Lung (tissue), 11 donors: ENCODE measurements at regions not wholly inside any gene's neighbourhood (a gene's known extent, or its start where the extent isn't known, plus 50 kb on each side); places are given as distances from the start of the nearest gene placed in this dataset.

Experiments used
- ATAC-seq: fragments of 200-7000 bp; cut with Tn5 transposase; one replicate; pipeline ENCODE4 v1.9.1; 2020; ENCODE audit warnings: moderate number of reproducible peaks; ENCODE audit not compliant: insufficient read depth, low FRiP score
- DNase-seq, 3 donors: peaks; one replicate each; pipeline ENCODE4 v3.0.0-alpha.2; 2013 to 2017
- H3K27ac ChIP-seq, 2 donors: one replicate each; pipeline ENCODE4 v1.5.1; 2013; ENCODE audit warnings: mild to moderate bottlenecking in 2 of 2, moderate library complexity in 2 of 2, control low read depth in 1 of 2, inconsistent platforms in 1 of 2, low read depth in 1 of 2, low read length in 1 of 2
- H3K27me3 ChIP-seq, 3 donors: one replicate each; pipeline ENCODE4 v1.5.1; 2013; ENCODE audit warnings: low read length in 2 of 3; ENCODE audit not compliant: control insufficient read depth in 3 of 3, insufficient read depth in 3 of 3
- H3K36me3 ChIP-seq, 4 donors: one replicate each; pipeline ENCODE4 v1.5.1; 2013; ENCODE audit warnings: low read length in 4 of 4, mild to moderate bottlenecking in 1 of 4, moderate library complexity in 1 of 4; ENCODE audit not compliant: control insufficient read depth in 4 of 4, insufficient read depth in 4 of 4
- H3K4me1 ChIP-seq, 5 donors: one replicate each; pipeline ENCODE4 v1.5.1; 2013; ENCODE audit warnings: low read length in 5 of 5, mild to moderate bottlenecking in 2 of 5, moderate library complexity in 1 of 5; ENCODE audit not compliant: control insufficient read depth in 5 of 5, insufficient read depth in 5 of 5
- H3K4me3 ChIP-seq: one replicate; pipeline ENCODE4 v1.5.1; 2013; ENCODE audit warnings: mild to moderate bottlenecking, control low read depth, moderate library complexity
- H3K9ac ChIP-seq, 2 donors: one replicate each; pipeline ENCODE4 v1.5.1; 2013; ENCODE audit warnings: low read length in 2 of 2, control low read depth in 1 of 2; ENCODE audit not compliant: insufficient read depth in 1 of 2
- H3K9me3 ChIP-seq, 4 donors: one replicate each; pipeline ENCODE4 v1.5.1; 2013; ENCODE audit warnings: low read length in 3 of 4, mild to moderate bottlenecking in 1 of 4, moderate library complexity in 1 of 4; ENCODE audit not compliant: control insufficient read depth in 4 of 4, insufficient read depth in 3 of 4
- CTCF ChIP-seq: IDR thresholded peaks from 2 replicates; pipeline ENCODE4 v1.5.1; 2012; ENCODE audit warnings: mild to moderate bottlenecking; ENCODE audit errors: control extremely low read depth, extremely low read depth
- WGBS, 2 donors: extraction: QIAGEN DNeasy Blood & Tissue Kit; methylation state at CpG; one replicate each; pipeline ENCODE4 v1.1.7; 2013; 5-methylcytosine and 5-hydroxymethylcytosine counted together
- donor health status: control.
- donor health status: control.
- donor health status: Bipolar disorder and iron deficiency.
- donor health status: healthy.
- donor health status: DM: yes; HTN: yes; CAD: no.

GRCh38 chr6:37103169-37104039 is 66.5 kb upstream of the PIM1 start:
- Histone ChIP-seq H3K4me1 (peaks cover 4 to 19% (median 8%) of the 10 kb centered on the region in 5 donors), H3K27me3 (no peaks in the 10 kb centered on the region), H3K36me3 (no peaks in the 10 kb centered on the region), H3K9ac (peak overlapping the region; percentile 67 to 68), H3K9me3 (no peaks in the 10 kb centered on the region), H3K27ac (peak overlapping the region; percentile 83 to 99), H3K4me3 (no peak overlapping the region)
- 16 to 21% methylated on average over 10 of the region's 10 CpGs for WGBS, 2 donors
- peak; percentile 12 for ATAC-seq
- DNase-seq, result peak; percentile 61 to 72 (median 65)
- no peak for TF ChIP-seq CTCF

GRCh38 chr6:37104824-37105147 is 65.2 kb upstream of the PIM1 start:
- Histone ChIP-seq H3K4me1 (peaks cover 4 to 19% (median 8%) of the 10 kb centered on the region in 5 donors), H3K4me3 (no peak overlapping the region), H3K36me3 (no peaks in the 10 kb centered on the region), H3K27ac (no peak overlapping the region), H3K9me3 (no peaks in the 10 kb centered on the region), H3K27me3 (no peaks in the 10 kb centered on the region), H3K9ac (no peak overlapping the region)
- ATAC-seq, result no peak
- TF ChIP-seq CTCF, result no peak
- DNase-seq, result no peak
- 82 to 94% methylated on average over 2 of the region's 2 CpGs for WGBS, 2 donors

GRCh38 chr6:37105148-37106050 is 64.6 kb upstream of the PIM1 start:
- ATAC-seq (no peak), DNase-seq (no peak)
- Histone ChIP-seq H3K36me3 (no peaks in the 10 kb centered on the region), H3K27me3 (no peaks in the 10 kb centered on the region), H3K27ac (no peak overlapping the region), H3K9ac (no peak overlapping the region), H3K4me1 (peaks cover 4 to 22% (median 10%) of the 10 kb centered on the region in 5 donors), H3K4me3 (no peak overlapping the region), H3K9me3 (no peaks in the 10 kb centered on the region)
- no peak for TF ChIP-seq CTCF
- 58 to 72% methylated on average over 6 of the region's 6 CpGs for WGBS, 2 donors
